ENCODE measurements at regions not wholly inside any gene's neighbourhood (a gene's known extent, or its start where the extent isn't known, plus 50 kb on each side); places are given as distances from the start of the nearest gene placed in this dataset.

DNA sequence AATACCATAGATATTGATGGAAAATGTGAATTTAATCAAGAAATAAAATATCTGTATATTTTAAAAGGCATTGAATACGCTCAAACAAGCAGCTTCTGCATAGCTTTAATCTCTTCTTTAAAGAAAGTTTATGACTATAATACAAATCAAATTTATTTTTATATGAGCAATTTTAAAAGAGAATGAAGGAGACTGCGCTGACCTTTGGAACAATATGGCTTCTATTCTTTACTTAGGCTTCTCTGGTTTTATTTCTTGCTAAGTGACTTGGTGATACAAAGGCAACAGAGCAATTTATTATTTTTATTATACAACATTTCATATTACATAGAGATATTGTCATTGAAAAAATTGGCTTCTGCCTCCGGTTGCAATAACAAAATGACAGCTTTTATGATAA, 776.7 kb downstream of the TBC1D32 start (continued):
- TF ChIP-seq, protein P1, sequence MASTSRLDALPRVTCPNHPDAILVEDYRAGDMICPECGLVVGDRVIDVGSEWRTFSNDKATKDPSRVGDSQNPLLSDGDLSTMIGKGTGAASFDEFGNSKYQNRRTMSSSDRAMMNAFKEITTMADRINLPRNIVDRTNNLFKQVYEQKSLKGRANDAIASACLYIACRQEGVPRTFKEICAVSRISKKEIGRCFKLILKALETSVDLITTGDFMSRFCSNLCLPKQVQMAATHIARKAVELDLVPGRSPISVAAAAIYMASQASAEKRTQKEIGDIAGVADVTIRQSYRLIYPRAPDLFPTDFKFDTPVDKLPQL (IDR thresholded peaks at IDR 0.05; ENCODE audit: extremely low read depth, insufficient read length) = no peak
- no peak for TF ChIP-seq ZNF644 (tag; IDR thresholded peaks at IDR 0.05; ENCODE audit: low read depth)
- no peak for TF ChIP-seq NEUROD1 (IDR thresholded peaks at IDR 0.05; ENCODE audit: borderline replicate concordance, low read depth, low read length, partially characterized antibody)
- no peak for TF ChIP-seq PYGO2 (tag; IDR thresholded peaks at IDR 0.05)
- TF ChIP-seq HOXB6 (CRISPR knock-in tag; IDR thresholded peaks at IDR 0.05; ENCODE audit: borderline replicate concordance) = no peak

DNA sequence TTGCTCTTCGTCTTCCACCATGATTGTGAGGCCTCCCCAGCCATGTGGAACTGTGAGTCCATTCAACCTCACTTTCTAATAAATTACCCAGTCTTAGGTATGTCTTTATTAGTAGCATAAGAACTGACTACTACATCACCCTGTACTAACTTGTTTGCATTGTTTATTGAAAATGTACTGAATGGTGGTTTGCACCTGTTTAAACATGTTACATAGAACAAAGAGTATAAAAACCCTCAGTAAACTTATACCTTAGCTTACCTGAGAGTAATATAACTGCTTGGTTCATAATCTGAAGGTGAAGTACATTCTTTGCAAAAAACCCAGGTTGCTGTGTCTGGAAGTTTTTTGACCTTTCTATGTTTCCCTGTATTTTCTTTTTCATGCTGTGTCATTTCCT, 777.8 kb downstream of the TBC1D32 start:
- in situ Hi-C loops (cut with MboI) = no loop called here
- no TSS peak for BruUV-seq (replicated peaks)
- no peak for ATAC-seq
- Histone ChIP-seq H3K27ac (ENCODE audit: extremely low read depth, low read depth, low read length) (no peak overlapping the region), H3K4me1 (replicated peaks in 1 of 2; ENCODE audit: control insufficient read depth in 2 of 2, insufficient read depth in 2 of 2, low read length in 2 of 2) (no peaks in the 10 kb centered on the region), H3K4me2 (ENCODE audit: insufficient read depth, low read length) (no peak overlapping the region), H2AFZ (ENCODE audit: low read depth, low read length) (no peak overlapping the region), H3K4me3 (no peak overlapping the region), H3K9me1 (ENCODE audit: control insufficient read depth, insufficient read depth, low read length) (no peaks in the 10 kb centered on the region), H4K20me1 (replicated peaks; ENCODE audit: control insufficient read depth, insufficient read depth, low read length) (no peaks in the 10 kb centered on the region), H3K9ac (ENCODE audit: insufficient read depth in 1 of 2, low read depth in 2 of 2, low read length in 2 of 2) (no peak overlapping the region), H3K9me3 (replicated peaks; ENCODE audit: control insufficient read depth, insufficient read depth, low read depth, low read length) (no peaks in the 10 kb centered on the region), H3K27me3 (ENCODE audit: control insufficient read depth in 2 of 2, insufficient read depth in 2 of 2, low read length in 2 of 2) (no peaks in the 10 kb centered on the region), H3K36me3 (ENCODE audit: control insufficient read depth, insufficient read depth, low read length) (no peaks in the 10 kb centered on the region), H3K79me2 (ENCODE audit: control insufficient read depth, insufficient read depth, low read length) (no peaks in the 10 kb centered on the region)
- 0% methylated on average over 1 of the region's 1 CpG for WGBS (ENCODE audit: insufficient coverage, low coverage, missing lambda C conversion rate)
- no peak for DNase-seq (ENCODE audit: extremely low read depth in 1 of 4, low spot score in 3 of 4)
- intact Hi-C loops (cut with micrococcal nuclease) = no loop called here
- CTCF ChIA-PET (ENCODE audit: low intra/inter-chr PET ratio) = no interaction called here
- POLR2A ChIA-PET = no interaction called here
- FAIRE-seq = no peak
- TF ChIP-seq, protein P2, sequence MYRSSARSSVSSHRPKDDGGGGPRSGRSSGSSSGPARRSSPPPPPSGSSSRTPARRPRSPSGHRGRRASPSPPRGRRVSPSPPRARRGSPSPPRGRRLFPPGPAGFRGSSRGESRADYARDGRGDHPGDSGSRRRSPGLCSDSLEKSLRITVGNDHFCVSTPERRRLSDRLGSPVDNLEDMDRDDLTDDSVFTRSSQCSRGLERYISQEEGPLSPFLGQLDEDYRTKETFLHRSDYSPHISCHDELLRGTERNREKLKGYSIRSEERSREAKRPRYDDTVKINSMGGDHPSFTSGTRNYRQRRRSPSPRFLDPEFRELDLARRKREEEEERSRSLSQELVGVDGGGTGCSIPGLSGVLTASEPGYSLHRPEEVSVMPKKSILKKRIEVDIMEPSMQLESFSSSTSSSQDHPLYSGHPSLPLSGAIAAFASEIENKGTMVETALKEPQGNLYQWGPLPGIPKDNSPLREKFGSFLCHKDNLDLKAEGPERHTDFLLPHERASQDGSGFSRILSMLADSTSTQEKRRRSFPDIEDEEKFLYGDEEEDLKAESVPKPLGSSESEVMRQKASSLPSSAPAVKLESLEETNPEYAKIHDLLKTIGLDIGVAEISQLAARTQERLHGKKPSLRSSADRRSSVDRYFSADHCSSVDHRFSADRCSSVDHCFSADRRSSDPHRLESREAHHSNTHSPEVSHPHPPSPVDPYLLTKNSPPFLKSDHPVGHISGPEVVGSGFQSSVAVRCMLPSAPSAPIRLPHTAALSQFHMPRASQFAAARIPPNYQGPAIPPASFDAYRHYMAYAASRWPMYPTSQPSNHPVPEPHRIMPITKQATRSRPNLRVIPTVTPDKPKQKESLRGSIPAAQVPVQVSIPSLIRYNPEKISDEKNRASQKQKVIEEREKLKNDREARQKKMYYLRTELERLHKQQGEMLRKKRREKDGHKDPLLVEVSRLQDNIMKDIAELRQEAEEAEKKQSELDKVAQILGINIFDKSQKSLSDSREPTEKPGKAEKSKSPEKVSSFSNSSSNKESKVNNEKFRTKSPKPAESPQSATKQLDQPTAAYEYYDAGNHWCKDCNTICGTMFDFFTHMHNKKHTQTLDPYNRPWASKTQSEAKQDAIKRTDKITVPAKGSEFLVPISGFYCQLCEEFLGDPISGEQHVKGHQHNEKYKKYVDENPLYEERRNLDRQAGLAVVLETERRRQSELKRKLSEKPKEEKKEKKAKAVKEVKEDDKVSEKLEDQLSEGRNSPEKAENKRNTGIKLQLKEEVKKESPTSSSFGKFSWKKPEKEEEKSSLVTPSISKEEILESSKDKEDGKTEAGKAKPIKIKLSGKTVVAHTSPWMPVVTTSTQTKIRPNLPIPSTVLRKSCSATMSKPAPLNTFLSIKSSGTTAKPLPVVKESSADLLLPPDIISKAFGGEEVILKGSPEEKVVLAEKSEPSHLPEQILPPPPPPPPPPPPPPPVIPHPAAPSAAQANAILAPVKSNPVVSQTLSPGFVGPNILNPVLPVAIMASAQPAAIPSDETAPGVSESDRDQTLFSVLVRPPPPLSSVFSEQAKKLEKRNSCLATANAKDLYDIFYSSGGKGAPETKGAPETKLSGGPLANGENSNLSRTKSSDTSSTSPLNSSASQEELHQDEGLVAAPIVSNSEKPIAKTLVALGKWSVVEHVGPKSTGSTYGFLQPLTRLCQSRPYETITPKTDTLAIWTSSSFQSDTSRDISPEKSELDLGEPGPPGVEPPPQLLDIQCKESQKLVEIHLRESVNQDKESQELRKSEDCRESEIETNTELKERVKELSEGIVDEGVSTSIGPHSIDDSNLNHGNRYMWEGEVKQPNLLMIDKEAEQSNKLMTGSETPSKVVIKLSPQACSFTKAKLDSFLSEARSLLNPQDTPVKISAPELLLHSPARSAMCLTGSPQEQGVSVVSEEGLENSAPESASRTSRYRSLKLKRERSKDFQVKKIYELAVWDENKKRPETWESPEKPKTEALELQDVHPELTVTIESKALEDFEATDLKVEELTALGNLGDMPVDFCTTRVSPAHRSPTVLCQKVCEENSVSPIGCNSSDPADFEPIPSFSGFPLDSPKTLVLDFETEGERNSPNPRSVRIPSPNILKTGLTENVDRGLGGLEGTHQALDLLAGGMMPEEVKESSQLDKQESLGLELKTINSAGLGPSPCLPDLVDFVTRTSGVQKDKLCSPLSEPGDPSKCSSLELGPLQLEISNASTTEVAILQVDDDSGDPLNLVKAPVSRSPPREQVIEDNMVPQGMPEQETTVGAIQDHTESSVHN (IDR thresholded peaks at IDR 0.05; ENCODE audit: borderline replicate concordance in 1 of 2, low read depth in 1 of 2) = no peak
- TF ChIP-seq EWSR1 (IDR thresholded peaks at IDR 0.05; ENCODE audit: borderline replicate concordance, low read depth, partially characterized antibody) (no peak), GATAD2A (IDR thresholded peaks at IDR 0.05) (no peak)
